Hematopoietic multipotent progenitor cell treated with erythropoietin and hydrocortisone succinate and interleukin-3 and kit ligand, for 15 days (in vitro differentiated cells): ENCODE measurements at regions not wholly inside any gene's neighbourhood (a gene's known extent, or its start where the extent isn't known, plus 50 kb on each side); places are given as distances from the start of the nearest gene placed in this dataset.

ENCODE experiments used
- DNase-seq: peaks from one replicate; pipeline ENCODE4 v3.0.0-alpha.2; 2015; ENCODE audit warnings: low spot score

DNA sequence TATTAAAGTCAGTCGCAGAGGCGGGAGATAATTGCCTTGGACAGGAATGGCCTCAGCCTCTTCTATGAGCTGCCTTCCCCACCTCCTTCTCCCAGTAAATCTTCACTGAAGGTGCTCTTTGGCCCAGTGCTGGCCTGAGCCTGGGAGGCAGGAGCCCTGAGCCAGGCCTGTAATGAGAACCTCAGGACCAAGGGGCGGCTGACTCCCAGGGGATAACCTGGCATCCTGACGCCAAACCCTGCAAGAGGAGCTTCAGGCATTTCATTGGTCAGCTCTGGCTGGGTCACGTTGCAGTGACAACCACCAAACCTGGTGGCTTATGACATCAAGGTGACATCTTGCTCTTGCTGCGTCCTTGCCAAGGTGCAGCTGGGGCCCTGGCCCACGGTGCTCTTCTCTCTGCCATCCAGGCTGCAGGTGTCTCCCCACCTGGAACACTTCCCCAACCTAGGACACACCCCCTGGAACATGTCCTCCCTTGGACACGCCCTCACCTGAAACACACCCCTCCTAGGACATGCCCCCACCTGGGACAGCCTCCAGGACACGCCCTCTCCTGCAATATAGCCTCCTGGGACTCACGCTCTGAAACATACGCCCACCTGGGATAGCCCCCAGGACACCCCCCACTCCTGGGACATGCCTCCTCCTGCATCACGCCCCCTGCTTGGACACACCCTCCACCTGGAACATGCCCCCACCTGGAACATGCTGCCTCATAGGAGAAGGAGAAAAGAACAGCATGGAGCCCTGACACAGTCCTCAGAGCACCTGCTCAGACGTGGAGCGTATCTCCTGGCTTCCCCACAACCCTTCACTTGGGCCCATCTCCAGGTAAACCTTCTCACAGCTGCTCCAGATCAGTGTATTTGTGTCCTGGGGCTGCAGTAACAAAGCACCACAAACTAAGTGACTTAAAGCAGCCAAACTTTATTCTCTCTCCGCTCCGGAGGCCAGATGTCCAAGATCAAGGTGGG lies 333.6 kb downstream of the NPHP4 start:
- DNase-seq = no peak

DNA sequence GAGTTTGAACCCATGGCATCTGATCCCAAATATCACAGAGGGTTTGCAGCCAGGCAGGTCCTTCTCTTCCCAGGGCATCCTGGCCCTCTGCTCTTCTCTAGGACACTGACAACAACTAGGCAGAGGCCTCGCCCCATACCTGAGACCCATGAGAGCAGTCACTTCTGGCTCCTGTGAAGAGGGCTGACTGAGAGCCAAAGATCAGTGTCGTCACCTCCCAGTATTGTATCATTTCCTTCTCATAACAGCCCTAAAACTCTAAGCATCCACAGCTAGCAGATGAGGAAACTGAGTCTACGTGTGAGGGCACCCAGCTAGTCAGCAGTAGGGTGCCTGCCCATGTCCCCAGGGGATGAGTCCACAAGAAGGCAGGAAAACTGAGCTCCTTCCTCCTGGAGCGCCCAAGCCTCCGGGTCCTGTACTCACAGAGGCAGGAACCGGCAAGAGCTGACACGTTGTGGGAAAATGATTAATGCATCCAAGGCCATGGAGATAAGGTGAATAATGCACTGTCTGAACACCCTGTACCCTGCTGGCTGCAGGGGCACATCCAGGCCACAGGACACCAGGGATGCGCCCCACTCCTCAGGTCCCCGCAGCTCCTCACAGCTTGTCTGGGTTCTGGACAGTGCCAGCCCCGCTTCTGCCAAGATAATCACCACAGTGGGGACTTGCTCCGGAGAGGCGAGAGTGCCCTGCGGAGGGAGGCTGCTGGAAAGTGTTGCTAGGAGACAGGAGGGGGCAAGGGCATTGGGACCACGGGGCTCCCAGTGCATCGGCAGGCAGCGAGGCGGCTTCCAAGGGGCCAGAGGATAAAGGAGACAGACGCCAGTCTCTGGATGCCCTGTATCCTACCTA lies 340.0 kb downstream of the NPHP4 start:
- no peak for DNase-seq

DNA sequence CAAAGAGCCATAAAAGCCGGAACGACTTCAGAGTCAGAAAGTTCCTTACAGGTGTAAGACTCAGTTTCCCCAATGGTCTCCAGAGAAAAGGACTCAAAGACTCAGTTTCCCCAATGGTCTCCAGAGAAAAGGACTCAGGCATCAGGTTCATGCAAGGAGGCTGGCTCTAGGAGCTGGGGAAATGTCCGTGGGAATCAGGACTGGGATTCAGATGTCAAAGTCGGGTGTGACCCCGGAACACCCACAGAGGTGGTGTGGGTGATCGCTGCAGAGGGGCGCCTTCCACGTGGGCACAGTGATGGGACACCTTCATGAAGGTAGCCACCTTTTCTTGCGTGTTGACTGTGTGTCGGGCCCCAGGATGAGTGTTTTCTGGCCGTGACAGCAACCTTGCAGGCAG lies 340.8 kb downstream of the NPHP4 start:
- DNase-seq = no peak

DNA sequence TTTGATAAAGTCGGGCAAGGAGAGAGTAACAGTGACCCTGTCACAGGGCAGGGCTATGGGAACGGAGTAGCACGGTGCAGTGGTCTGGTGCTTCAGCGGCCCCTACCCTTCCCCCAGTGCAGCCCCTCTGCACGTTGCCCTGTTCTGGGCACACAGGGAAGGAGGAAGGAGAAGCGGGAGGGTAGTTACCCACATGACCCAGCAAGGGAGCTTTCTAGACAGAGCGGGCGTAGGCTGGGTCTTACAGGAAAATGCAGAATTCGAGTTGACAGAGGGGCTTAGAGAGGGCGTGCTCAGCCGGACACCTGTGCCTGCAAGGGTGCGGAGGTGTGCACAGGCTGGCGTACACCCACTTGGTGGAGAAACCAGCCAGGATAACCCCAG lies 341.2 kb downstream of the NPHP4 start:
- no peak for DNase-seq

DNA sequence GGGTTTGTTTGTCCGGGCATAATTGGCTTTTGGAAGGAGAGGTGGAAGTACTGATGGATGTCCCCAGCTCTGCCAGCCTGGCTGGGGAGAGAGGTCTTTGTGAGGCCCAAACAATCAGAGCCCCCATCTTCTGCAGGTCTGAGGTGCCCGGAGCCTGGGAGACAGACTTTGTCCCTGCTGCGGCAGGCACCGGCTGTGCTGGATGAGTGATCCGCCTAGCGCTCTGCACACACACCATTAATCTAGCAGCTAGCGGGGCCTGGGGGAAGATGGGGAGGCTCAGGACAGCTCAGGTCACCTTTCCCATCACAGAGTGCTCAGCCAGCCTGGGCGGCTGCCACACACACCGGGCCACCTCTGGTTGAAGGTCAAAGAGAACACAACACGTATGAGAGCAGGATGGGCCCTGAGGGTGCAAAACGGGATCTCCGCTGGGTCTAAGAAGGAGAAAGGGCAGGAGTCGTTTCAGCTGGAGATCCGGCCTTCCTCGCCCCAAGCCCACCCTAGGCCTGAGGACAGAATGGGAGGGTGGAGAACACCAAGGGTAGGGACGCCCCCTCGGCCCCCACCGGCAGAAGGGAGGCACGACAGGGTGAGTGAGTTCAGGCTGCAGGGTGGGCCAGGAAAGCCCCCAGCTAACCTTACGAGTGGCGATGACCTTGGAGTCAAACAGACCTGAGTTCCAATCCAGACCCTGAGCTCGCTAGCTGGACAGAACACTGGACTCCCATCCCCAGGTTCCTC lies 341.8 kb downstream of the NPHP4 start:
- DNase-seq = no peak

DNA sequence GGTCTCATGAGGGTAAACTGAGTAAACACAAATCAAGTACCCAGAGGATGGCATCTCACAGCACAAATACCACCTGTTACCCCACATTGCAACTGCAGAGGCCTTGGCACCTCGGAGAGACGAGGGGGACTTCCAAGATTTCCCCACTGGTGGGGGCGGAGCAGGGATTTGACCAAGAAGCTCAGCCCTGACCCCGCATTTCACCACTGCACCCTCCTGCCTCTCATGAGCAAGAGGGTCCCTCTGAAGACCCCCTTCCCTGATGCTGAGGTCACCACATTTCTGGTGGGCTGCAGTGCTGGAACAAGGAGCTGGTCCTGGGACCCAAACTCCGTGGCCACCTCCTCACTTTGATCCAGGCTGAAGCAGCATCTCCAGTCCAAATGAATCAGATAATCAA lies 342.4 kb downstream of the NPHP4 start:
- no peak for DNase-seq

DNA sequence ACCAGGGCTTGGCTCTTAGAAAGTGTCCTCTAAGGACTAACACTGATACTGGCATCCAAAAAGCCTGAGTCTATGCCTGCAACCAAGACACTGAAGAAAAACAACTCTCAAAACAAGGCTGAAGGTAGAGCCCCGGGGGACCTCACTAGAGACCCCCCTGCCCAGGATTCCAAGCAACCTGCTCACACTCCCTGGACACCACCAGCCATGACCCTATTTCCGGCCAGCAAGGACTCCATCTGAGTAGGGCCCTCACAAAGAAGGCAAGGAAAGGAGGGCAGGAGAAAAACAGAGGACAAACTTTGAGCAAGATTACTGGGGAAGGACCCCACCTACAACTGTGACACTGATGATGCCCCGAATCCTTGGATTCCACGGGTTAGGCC lies 343.1 kb downstream of the NPHP4 start:
- no peak for DNase-seq

DNA sequence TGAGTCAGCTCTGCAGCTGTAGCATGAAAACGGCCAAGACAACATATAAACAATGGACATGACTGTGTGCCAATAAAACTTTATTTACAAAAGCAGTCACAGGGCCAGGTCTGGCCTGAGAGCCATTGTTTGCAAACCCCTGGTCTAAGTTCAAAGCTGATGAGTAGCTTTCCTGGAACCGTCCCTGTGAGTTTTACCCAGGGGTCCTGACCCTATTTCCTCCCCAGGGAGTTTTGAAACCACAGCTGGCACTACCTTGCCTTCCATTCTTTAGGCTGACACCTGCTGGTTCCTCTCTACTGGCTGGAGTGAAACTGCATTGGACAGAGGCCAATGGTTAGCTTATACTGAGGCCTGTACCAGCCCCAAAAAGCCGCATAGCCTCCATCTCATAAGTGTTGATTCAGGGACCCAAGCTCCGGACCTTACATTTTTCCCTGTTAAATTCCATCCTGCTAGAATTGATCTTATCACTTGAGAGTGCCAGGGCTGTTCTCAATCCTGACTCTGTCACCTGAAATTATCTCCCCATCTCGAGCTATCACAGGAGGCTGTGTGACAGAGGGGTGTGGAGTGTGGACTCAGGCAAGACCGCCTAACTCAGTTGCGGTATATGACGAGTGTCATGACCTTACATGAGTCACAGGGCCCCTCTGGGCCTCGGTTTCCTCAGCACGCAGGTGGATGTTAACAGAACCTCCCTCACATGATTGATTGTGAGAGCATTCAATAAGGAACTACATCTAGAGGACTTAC lies 343.6 kb downstream of the NPHP4 start:
- no peak for DNase-seq

DNA sequence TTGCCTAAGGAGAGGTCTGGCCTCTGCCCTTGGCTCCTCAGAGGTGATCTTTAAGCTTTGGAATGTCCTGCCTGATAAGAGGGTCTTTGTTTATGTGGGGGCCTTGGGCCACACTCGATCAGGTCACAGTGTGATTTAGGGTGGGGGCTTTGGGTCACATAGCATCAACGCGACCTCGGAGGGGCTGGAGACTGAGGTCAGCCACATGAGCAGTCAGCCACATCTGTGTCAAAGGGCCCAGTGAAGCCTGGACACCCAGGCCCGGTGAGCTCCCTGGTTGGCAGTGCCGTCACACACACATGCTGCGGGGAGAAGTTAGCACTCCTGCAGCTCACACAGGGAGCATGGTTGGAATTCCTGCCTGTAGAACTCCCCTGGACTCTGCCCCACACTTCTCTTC lies 345.0 kb downstream of the NPHP4 start:
- DNase-seq = no peak

DNA sequence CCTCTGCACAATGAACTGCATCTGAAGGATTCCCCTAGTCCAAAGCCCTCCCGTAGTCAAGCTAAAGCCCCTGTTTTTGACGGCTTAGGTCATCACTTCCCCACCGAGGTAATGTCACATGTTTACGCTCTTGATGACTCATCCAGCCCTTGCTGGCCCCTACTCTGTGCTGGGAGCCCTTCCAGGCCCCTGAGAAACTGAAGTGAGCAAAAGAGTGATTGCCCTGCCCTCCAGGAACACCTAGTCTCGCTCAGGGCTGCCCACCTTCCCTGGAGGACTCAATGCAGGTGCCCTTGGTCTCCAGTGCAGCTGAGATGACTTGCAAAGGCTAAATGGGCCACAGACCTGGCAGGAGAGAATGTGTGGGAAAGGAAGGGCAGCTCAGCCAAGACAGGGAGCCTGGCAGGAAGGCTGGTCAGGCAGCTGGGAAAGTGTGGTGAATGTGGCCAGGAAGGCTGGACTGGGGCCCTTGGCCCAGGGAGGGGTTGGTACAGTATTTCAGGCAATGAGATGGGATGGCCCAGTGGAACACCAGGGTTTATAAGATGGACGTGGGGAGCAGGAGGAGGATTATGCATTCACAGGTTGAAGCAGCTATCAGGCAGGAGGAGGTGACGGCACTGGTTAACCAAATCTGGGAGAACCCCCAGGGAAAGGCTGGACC lies 345.6 kb downstream of the NPHP4 start:
- DNase-seq = no peak

DNA sequence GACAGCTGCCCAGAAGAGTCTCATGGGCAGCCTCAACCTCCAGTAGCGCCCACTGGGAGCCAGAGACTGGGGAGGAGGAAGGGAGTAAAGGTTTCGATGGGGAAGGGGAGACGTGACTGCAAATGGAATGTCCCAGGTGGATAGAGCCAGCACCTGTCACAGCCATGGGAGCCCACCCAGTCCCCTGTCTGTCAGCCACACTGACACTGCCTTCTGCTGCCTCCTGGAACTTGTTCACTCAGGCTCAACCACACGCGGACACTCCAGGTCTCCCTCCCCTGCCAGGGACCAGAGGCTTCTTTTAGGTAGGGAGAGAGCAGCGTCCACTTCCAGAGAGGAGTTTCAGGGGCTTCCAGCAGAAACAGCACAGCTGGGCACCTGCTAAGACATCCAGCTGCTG lies 346.3 kb downstream of the NPHP4 start:
- DNase-seq = no peak

DNA sequence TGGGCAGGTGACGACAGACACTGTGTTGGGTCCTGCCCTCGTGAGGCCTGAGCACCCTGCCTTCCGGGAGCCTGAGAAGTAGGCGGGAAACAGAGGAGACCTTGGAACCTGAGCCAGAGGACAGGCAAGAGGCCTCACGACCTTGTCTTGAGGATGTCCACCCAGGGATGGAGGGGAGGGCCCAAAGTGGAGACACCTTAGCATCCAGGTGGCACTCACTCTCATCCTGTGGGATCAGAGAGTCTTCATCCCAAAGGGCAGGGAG lies 347.2 kb downstream of the NPHP4 start:
- no peak for DNase-seq

DNA sequence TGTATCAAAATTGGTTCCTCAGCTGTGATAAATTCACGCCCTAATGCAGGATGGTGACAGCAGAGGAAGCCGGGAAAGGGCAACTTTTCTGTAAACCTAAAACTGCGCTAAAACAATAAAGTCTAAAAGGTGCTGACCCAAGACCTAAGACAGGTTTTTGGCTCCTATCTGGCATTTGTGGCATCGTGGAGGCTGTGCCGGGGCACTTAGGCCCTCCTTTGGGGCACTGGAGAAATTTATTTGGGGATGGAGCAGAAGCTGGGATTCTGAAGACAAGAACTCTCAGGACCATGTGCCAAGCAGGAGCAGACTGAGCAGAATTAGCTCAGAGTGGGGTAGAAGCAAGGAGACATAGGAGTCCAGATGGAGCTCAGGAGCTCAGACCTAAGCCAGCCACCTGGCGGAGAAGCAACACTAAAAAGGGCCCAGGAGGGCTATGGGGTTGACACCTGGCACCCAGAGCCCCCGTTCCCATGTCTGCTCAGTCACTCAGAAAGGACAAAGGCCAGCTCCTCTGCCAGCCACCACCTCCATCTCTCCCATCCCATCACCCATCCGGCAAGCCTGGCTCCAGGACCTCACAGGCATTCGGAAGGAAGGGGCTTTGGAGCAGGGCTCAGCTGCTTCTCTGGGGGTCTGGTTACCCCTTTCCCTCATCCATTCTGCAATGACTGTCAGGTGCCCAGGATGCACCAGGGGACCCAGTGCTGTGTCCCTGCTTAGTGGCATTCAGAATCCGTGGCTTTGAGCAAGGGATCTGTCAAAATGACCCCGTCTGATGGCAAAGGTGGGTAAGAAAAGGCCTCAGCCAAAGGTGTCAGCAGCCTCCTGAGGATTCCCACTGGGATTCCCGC lies 347.7 kb downstream of the NPHP4 start:
- no peak for DNase-seq

DNA sequence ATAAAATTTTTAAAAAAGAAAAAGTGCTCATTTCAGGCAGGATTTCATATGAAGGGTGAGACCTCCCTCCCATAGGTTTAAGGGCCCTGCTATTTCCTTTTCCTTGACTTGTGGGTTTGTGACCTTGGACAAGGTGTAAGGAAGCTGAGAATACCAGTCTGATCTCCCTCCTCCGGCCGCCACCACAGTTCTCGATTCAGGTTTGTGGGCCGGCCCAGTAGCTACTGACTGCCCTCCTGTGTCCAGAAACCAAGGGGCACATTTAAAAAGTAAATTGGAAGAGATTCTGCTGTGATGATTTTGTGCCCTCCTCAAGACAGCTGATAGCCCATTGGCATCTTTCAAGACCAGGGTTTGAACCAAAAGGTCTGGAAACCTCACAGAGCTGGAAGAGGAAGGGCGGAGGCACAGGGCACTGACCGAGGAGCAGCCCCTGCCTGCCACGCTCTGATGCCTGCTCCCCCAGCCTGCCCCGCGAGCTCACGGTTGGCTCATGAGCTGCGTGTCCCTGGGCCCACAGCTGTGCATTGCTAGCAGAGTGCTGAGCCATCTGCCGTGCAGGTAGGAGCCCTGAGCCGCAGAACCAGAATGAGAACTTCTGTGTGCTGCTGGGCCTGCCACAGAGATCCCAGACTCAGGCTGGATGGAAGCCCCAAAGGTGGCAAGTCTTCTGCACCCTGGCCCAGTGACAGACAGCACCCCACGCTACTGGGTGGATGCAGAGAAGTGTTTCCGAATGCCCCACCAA lies 348.7 kb downstream of the NPHP4 start:
- DNase-seq = no peak

DNA sequence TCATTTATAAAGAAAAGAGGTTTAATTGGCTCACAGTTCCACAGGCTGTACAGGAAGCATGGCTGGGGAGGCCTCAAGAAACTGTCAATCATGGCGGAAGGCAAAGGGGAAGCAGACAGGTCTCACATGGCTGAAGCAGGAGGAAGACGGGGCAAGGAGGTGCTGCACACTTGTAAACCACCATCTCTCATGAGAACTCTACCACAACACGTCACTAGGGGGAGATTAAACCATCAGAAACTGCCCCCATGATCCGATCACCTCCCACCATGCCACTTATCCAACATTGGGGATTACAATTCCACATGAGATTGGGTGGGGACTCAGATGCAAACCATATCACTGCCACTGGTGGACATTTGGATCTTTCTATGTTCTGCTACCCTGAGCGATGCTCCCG lies 351.4 kb downstream of the NPHP4 start:
- no peak for DNase-seq

DNA sequence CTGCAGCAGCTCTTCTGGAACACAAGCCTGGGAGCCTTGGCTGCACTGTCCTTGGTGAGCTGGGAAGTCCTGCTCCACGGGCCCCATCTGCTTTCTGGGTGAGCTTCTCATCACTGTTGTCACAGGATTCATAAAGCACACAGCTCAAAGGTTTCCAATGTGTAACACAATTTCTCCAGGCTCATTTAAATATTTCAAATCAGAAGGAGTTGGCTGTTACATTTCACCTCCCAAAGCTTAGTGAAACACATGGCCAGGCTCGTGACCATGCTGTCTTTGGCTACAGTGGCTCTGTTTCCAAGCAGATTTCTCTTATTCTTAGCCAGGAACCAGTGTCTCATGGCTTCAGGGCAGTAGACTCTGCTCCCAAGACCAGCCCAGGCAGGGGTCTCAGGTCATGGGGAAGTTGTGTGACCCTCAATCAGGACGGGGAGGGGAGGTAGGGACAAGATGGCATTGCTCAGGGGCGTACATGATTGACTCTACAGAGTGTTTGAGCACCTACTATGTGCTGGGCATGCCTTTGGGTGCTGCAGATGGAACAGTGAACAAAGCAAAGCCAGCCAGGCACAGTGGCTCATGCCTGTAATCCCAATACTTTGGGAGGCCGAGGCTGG lies 353.0 kb downstream of the NPHP4 start:
- no peak for DNase-seq

DNA sequence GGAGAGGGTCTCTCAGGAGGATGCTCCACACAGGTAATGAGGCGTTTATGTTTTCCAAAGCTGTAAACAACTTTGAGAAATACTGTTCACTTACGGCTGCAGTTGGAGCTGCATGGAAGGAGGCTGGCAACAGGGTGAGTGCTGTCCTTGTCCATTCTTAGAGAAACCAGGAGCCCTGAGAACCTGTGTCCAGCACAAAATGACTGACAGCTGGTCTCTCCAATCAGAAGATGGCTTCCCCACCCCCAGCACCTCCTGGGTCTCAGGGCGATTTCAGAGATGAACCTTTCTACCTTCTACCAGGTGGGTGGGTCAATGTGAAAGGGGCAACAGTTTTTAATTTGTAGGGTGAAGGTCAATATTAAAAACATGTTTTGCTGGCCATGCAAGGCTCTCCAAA lies 353.6 kb downstream of the NPHP4 start:
- DNase-seq = no peak

DNA sequence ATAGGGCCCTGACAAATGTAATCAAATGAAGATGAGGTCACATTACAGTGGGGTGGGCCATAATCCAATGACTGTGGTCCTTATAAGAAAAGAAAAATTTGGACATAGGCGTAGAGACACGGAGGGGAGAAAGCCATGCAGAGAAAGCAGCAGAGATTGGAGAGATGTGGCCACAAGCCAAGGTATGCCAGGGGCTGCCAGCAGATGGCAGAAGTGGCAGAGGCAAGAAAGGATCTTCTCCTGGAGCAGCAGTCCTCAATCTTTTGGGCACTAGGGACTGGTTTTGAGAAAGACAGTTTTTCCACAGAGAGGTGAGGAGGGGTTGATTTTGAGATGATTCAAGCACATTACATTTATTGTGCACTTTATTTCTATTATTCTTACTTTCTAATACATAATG lies 355.1 kb downstream of the NPHP4 start:
- peak; percentile 4 for DNase-seq

DNA sequence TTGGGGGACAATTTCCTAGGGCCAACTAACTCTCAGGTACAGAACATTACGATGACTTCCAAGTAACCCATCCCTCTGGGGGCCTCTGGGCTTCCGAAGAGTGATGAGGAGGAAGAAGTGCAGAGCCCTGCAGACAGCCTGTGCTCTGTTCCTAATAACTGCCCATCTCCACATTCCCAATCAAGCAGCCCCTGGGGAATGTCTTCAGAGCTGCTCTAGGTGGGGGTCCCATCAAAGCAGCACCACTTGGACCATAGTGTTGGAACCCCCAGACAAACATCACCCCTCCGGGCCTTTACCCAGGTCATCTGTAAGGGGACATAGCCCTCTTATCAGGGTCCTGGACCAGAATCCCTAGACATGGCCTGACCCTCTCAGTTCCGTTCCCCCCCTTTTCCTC lies 357.3 kb downstream of the NPHP4 start:
- DNase-seq = no peak
